Esophagus squamous epithelium (tissue), 4 donors: ENCODE measurements at regions not wholly inside any gene's neighbourhood (a gene's known extent, or its start where the extent isn't known, plus 50 kb on each side); places are given as distances from the start of the nearest gene placed in this dataset.

Experiments
- POLR2A ChIP-seq, 4 donors: fragments of 450-650 bp; IDR thresholded peaks; one replicate each; pipeline ENCODE4 v1.6.1; 2017; ENCODE audit warnings: antibody characterized with exemption in 4 of 4, mild to moderate bottlenecking in 4 of 4, moderate library complexity in 3 of 4
- TF ChIP-seq, protein P1 (sequence below), 6 experiments: fragments of 450-650 bp in 4 of 6; fragments of 200-600 bp in 2 of 6; sonication (generic) in 2 of 6; IDR thresholded peaks; one replicate each; pipeline ENCODE4 v1.5.1; 2016 to 2019; ENCODE audit warnings: antibody characterized with exemption in 6 of 6, mild to moderate bottlenecking in 4 of 6, moderate library complexity in 4 of 6

DNA sequence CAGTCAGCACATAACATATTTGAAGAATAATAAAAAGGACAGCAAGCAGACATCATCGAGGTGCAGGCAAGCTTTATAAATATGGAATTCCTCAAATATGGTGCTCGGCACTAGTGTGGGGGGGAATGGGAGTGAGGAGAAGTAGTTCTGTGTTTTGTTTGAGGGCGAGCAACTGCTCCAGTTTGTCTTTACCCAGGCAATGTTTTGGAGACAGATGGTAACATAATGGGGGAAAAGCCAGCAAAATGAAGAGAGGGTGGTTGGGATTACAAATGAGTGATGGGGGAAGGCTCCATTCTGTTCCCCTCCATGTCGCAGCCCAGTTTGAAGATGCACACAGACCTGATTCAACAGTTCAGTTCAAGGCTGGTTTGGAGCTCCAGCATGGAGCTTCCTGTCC is 572.9 kb upstream of the DIPK2B start:
- TF ChIP-seq, protein P1, sequence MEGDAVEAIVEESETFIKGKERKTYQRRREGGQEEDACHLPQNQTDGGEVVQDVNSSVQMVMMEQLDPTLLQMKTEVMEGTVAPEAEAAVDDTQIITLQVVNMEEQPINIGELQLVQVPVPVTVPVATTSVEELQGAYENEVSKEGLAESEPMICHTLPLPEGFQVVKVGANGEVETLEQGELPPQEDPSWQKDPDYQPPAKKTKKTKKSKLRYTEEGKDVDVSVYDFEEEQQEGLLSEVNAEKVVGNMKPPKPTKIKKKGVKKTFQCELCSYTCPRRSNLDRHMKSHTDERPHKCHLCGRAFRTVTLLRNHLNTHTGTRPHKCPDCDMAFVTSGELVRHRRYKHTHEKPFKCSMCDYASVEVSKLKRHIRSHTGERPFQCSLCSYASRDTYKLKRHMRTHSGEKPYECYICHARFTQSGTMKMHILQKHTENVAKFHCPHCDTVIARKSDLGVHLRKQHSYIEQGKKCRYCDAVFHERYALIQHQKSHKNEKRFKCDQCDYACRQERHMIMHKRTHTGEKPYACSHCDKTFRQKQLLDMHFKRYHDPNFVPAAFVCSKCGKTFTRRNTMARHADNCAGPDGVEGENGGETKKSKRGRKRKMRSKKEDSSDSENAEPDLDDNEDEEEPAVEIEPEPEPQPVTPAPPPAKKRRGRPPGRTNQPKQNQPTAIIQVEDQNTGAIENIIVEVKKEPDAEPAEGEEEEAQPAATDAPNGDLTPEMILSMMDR (IDR thresholded peaks at IDR 0.05): no peak
- TF ChIP-seq POLR2A (IDR thresholded peaks at IDR 0.05): no peak
